ENCODE measurements at regions not wholly inside any gene's neighbourhood (a gene's known extent, or its start where the extent isn't known, plus 50 kb on each side); places are given as distances from the start of the nearest gene placed in this dataset.

GRCh38 chr2:19114754-19115231 is 243.6 kb downstream of the OSR1 start:
- no peak for FAIRE-seq
- no TSS peak for BruUV-seq (replicated peaks)
- CTCF ChIA-PET (ENCODE audit: low intra/inter-chr PET ratio, low total read pairs) = no interaction called here
- no peak for TF ChIP-seq CEBPG (CRISPR knock-in tag; IDR thresholded peaks at IDR 0.05)
- TF ChIP-seq, protein P1, sequence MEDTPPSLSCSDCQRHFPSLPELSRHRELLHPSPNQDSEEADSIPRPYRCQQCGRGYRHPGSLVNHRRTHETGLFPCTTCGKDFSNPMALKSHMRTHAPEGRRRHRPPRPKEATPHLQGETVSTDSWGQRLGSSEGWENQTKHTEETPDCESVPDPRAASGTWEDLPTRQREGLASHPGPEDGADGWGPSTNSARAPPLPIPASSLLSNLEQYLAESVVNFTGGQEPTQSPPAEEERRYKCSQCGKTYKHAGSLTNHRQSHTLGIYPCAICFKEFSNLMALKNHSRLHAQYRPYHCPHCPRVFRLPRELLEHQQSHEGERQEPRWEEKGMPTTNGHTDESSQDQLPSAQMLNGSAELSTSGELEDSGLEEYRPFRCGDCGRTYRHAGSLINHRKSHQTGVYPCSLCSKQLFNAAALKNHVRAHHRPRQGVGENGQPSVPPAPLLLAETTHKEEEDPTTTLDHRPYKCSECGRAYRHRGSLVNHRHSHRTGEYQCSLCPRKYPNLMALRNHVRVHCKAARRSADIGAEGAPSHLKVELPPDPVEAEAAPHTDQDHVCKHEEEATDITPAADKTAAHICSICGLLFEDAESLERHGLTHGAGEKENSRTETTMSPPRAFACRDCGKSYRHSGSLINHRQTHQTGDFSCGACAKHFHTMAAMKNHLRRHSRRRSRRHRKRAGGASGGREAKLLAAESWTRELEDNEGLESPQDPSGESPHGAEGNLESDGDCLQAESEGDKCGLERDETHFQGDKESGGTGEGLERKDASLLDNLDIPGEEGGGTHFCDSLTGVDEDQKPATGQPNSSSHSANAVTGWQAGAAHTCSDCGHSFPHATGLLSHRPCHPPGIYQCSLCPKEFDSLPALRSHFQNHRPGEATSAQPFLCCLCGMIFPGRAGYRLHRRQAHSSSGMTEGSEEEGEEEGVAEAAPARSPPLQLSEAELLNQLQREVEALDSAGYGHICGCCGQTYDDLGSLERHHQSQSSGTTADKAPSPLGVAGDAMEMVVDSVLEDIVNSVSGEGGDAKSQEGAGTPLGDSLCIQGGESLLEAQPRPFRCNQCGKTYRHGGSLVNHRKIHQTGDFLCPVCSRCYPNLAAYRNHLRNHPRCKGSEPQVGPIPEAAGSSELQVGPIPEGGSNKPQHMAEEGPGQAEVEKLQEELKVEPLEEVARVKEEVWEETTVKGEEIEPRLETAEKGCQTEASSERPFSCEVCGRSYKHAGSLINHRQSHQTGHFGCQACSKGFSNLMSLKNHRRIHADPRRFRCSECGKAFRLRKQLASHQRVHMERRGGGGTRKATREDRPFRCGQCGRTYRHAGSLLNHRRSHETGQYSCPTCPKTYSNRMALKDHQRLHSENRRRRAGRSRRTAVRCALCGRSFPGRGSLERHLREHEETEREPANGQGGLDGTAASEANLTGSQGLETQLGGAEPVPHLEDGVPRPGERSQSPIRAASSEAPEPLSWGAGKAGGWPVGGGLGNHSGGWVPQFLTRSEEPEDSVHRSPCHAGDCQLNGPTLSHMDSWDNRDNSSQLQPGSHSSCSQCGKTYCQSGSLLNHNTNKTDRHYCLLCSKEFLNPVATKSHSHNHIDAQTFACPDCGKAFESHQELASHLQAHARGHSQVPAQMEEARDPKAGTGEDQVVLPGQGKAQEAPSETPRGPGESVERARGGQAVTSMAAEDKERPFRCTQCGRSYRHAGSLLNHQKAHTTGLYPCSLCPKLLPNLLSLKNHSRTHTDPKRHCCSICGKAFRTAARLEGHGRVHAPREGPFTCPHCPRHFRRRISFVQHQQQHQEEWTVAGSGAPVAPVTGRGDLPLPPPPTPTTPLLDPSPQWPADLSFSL (CRISPR knock-in tag; IDR thresholded peaks at IDR 0.05) = no peak
- no peak for TF ChIP-seq ZNF510 (CRISPR knock-in tag; IDR thresholded peaks at IDR 0.05; ENCODE audit: low read depth)
- TF ChIP-seq ZNF567 (CRISPR knock-in tag; IDR thresholded peaks at IDR 0.05; ENCODE audit: borderline replicate concordance) = no peak
- no peak for TF ChIP-seq TAF15 (IDR thresholded peaks at IDR 0.05; ENCODE audit: low read depth, low read length, poor library complexity, severe bottlenecking)
- no peak for TF ChIP-seq PCBP1 (IDR thresholded peaks at IDR 0.05; ENCODE audit: borderline replicate concordance, low read depth, low read length)
- no peak for TF ChIP-seq MIER3 (CRISPR knock-in tag; IDR thresholded peaks at IDR 0.05; ENCODE audit: borderline replicate concordance)
- TF ChIP-seq PHB2 (IDR thresholded peaks at IDR 0.05; ENCODE audit: partially characterized antibody) = no peak
- no peak for TF ChIP-seq NRL (CRISPR knock-in tag; IDR thresholded peaks at IDR 0.05; ENCODE audit: borderline replicate concordance)
- TF ChIP-seq MZF1 (CRISPR knock-in tag; IDR thresholded peaks at IDR 0.05; ENCODE audit: borderline replicate concordance) = no peak
- no peak for TF ChIP-seq SP4 (CRISPR knock-in tag; IDR thresholded peaks at IDR 0.05)
- TF ChIP-seq ZNF10 (CRISPR knock-in tag; IDR thresholded peaks at IDR 0.05; ENCODE audit: borderline replicate concordance, low read depth) = no peak
- TF ChIP-seq NFYC (CRISPR knock-in tag; IDR thresholded peaks at IDR 0.05) = no peak
- TF ChIP-seq ZNF781 (CRISPR knock-in tag; IDR thresholded peaks at IDR 0.05; ENCODE audit: borderline replicate concordance, not compliant biosample characterization) = no peak
- no peak for TF ChIP-seq MEF2D (CRISPR knock-in tag; IDR thresholded peaks at IDR 0.05)
- TF ChIP-seq, protein P2, sequence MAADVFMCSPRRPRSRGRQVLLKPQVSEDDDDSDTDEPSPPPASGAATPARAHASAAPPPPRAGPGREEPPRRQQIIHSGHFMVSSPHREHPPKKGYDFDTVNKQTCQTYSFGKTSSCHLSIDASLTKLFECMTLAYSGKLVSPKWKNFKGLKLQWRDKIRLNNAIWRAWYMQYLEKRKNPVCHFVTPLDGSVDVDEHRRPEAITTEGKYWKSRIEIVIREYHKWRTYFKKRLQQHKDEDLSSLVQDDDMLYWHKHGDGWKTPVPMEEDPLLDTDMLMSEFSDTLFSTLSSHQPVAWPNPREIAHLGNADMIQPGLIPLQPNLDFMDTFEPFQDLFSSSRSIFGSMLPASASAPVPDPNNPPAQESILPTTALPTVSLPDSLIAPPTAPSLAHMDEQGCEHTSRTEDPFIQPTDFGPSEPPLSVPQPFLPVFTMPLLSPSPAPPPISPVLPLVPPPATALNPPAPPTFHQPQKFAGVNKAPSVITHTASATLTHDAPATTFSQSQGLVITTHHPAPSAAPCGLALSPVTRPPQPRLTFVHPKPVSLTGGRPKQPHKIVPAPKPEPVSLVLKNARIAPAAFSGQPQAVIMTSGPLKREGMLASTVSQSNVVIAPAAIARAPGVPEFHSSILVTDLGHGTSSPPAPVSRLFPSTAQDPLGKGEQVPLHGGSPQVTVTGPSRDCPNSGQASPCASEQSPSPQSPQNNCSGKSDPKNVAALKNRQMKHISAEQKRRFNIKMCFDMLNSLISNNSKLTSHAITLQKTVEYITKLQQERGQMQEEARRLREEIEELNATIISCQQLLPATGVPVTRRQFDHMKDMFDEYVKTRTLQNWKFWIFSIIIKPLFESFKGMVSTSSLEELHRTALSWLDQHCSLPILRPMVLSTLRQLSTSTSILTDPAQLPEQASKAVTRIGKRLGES (CRISPR knock-in tag; IDR thresholded peaks at IDR 0.05; ENCODE audit: borderline replicate concordance) = no peak
- TF ChIP-seq SP5 (CRISPR knock-in tag; IDR thresholded peaks at IDR 0.05; ENCODE audit: borderline replicate concordance, low read depth) = no peak
- no peak for TF ChIP-seq NPAS2 (CRISPR knock-in tag; IDR thresholded peaks at IDR 0.05; ENCODE audit: borderline replicate concordance)

More at GRCh38 chr2:19114754-19115231, 243.6 kb downstream of the OSR1 start:
- Histone ChIP-seq H2AFZ (ENCODE audit: low read length) (no peak overlapping the region), H3K4me1 (ENCODE audit: insufficient read depth, low read length) (peaks cover 9% of the 10 kb centered on the region), H3K4me2 (ENCODE audit: low read depth, low read length) (no peak overlapping the region), H3K36me3 (replicated peaks in 1 of 2; ENCODE audit: control insufficient read depth in 1 of 2, insufficient read depth in 2 of 2, low read length in 2 of 2) (no peaks in the 10 kb centered on the region), H3K9ac (ENCODE audit: insufficient read depth, low read depth, low read length) (no peak overlapping the region), H3K27ac (ENCODE audit: extremely low read length, insufficient read depth, low read length) (no peak overlapping the region), H4K20me1 (ENCODE audit: insufficient read depth, low read length) (no peaks in the 10 kb centered on the region), H3K79me2 (ENCODE audit: insufficient read depth, low read length) (no peaks in the 10 kb centered on the region), H3K4me3 (replicated peaks in 1 of 3; ENCODE audit: insufficient read depth in 1 of 3, low read depth in 2 of 3, low read length in 3 of 3) (no peak overlapping the region), H3K9me3 (ENCODE audit: low read length) (no peaks in the 10 kb centered on the region), H3K27me3 (ENCODE audit: control insufficient read depth in 1 of 2, insufficient read depth in 2 of 2, low read length in 2 of 2) (no peaks in the 10 kb centered on the region)
- no peak for DNase-seq (ENCODE audit: low spot score)
- ATAC-seq = no peak
- intact Hi-C loops (cut with micrococcal nuclease; ENCODE audit: unreplicated experiment) = loop anchor here (10.0 kb wide), 1 partner anchor 250 kb away; no protein-coding TSS in a partner anchor
- in situ Hi-C loops (cut with HindIII; ENCODE audit: extremely low pct_ligation_motif_present, low pct_unique_long_range_greater_than_20kb) = no loop called here
- POLR2A ChIA-PET = no interaction called here
